PC-9 (cell line): ENCODE measurements at regions not wholly inside any gene's neighbourhood (a gene's known extent, or its start where the extent isn't known, plus 50 kb on each side); places are given as distances from the start of the nearest gene placed in this dataset.

ENCODE experiments used
- BruUV-seq: library from RNA; stranded (reverse); fragments of 400-500 nt; replicated peaks from 2 replicates; lab custom pipeline; 2021; lab: Mats Ljungman, UMichigan
- CTCF ChIA-PET: fragments of 300-600 bp; sonication (Branson Sonifier 250); formaldehyde crosslinking; loops from one replicate; lab custom pipeline; 2022; ENCODE audit warnings: antibody characterized with exemption; lab: Charles Lee
- POLR2A ChIA-PET: fragments of 300-600 bp; sonication (Branson Sonifier 250); formaldehyde crosslinking; loops from one replicate; lab custom pipeline; 2022; ENCODE audit warnings: antibody characterized with exemption; ENCODE audit not compliant: unreplicated experiment; lab: Charles Lee
- DNase-seq, 2 experiments: peaks; one replicate each; pipeline versions ENCODE4 v3.0.0 to v3.0.0-alpha.2; 2015 to 2022; ENCODE audit warnings: mixed read lengths in 1 of 2
- H2AFZ ChIP-seq: fragments of 200-600 bp; sonication (generic); 2 replicates; pipeline ENCODE4 v1.8.1; 2017; ENCODE audit warnings: antibody characterized with exemption
- H3F3A ChIP-seq: fragments of 200-600 bp; sonication (generic); 2 replicates; pipeline ENCODE4 v1.8.1; 2017; ENCODE audit warnings: antibody characterized with exemption, mild to moderate bottlenecking, low read depth; ENCODE audit not compliant: insufficient read depth
- H3K27ac ChIP-seq: fragments of 200-600 bp; sonication (generic); 2 replicates; pipeline ENCODE4 v1.6.1; 2016; ENCODE audit warnings: mixed run types
- H3K27me3 ChIP-seq: fragments of 200-600 bp; sonication (generic); 2 replicates; pipeline ENCODE4 v1.6.1; 2016; ENCODE audit warnings: low read depth, mixed run types; ENCODE audit not compliant: insufficient read depth
- H3K36me3 ChIP-seq: fragments of 200-600 bp; sonication (generic); 2 replicates; pipeline ENCODE4 v1.6.1; 2016; ENCODE audit warnings: low read depth, mixed run types
- H3K4me1 ChIP-seq: fragments of 200-600 bp; sonication (generic); replicated peaks from 2 replicates; pipeline ENCODE4 v1.6.1; 2016; ENCODE audit warnings: mixed run types; ENCODE audit not compliant: insufficient read depth
- H3K4me2 ChIP-seq: fragments of 200-600 bp; sonication (generic); 2 replicates; pipeline ENCODE4 v1.6.1; 2017; ENCODE audit warnings: mixed run types
- H3K4me3 ChIP-seq: fragments of 200-600 bp; sonication (generic); 2 replicates; pipeline ENCODE4 v1.6.1; 2016; ENCODE audit warnings: mixed run types
- H3K79me2 ChIP-seq: fragments of 200-600 bp; sonication (generic); 2 replicates; pipeline ENCODE4 v1.6.1; 2017; ENCODE audit warnings: low read depth, mixed run types
- H3K9me2 ChIP-seq: fragments of 200-600 bp; sonication (generic); 2 replicates; pipeline ENCODE4 v1.8.1; 2017; ENCODE audit warnings: mild to moderate bottlenecking; ENCODE audit not compliant: insufficient read depth
- H3K9me3 ChIP-seq: fragments of 200-600 bp; sonication (generic); 2 replicates; pipeline ENCODE4 v1.8.1; 2016; ENCODE audit warnings: low read depth; ENCODE audit not compliant: insufficient read depth
- H4K20me1 ChIP-seq: fragments of 200-600 bp; sonication (generic); 2 replicates; pipeline ENCODE4 v1.8.1; 2017; ENCODE audit not compliant: insufficient read depth
- CTCF ChIP-seq: fragments of 200-600 bp; sonication (generic); conservative IDR thresholded peaks from 2 replicates; pipeline ENCODE4 v1.6.1; 2017; ENCODE audit warnings: mixed run types, antibody characterized with exemption, mild to moderate bottlenecking, moderate library complexity
- EZH2 ChIP-seq: fragments of 200-600 bp; sonication (generic); IDR thresholded peaks from 2 replicates; pipeline ENCODE4 v1.8.0; 2017; ENCODE audit warnings: antibody characterized with exemption, low read depth
- intact Hi-C: fragments of 100-400 bp; cut with micrococcal nuclease; formaldehyde crosslinking; loops from one replicate; pipeline ENCODE4 v1.10.0; 2022; ENCODE audit not compliant: unreplicated experiment

- Histone ChIP-seq H3K9me2 (no peaks in the 10 kb centered on the region), H4K20me1 (no peaks in the 10 kb centered on the region), H3K79me2 (no peaks in the 10 kb centered on the region), H3K4me3 (no peak overlapping the region), H3K4me2 (no peak overlapping the region), H3K9me3 (no peaks in the 10 kb centered on the region), H3K27me3 (no peaks in the 10 kb centered on the region), H2AFZ (no peak overlapping the region), H3K4me1 (no peaks in the 10 kb centered on the region), H3K27ac (no peak overlapping the region), H3K36me3 (no peaks in the 10 kb centered on the region), H3F3A (no peaks in the 10 kb centered on the region)
- ChIA-PET POLR2A (no interaction called here), CTCF (no interaction called here)
- DNase-seq = no peak
- no TSS peak for BruUV-seq
- TF ChIP-seq EZH2 = no peak
- no peak for TF ChIP-seq CTCF
- intact Hi-C loops = no loop called here
Measured at GRCh38 chr14:97539884-97540283, 742.7 kb downstream of the VRK1 start.

GRCh38 chr14:97543221-97543620, 746.0 kb downstream of the VRK1 start:
- Histone ChIP-seq H3K27me3 (0 out of 2 replicates have a peak, but pooled peaks cover 2% of the 10 kb centered on the region), H3F3A (no peaks in the 10 kb centered on the region), H3K79me2 (no peaks in the 10 kb centered on the region), H3K36me3 (no peaks in the 10 kb centered on the region), H3K4me2 (no peak overlapping the region), H2AFZ (no peak overlapping the region), H3K4me3 (no peak overlapping the region), H3K9me2 (no peaks in the 10 kb centered on the region), H4K20me1 (no peaks in the 10 kb centered on the region), H3K4me1 (no peaks in the 10 kb centered on the region), H3K27ac (no peak overlapping the region), H3K9me3 (no peaks in the 10 kb centered on the region)
- intact Hi-C loops = no loop called here
- TF ChIP-seq EZH2 (no peak), CTCF (no peak)
- DNase-seq = no peak
- ChIA-PET CTCF (no interaction called here), POLR2A (no interaction called here)
- BruUV-seq = no TSS peak

GRCh38 chr14:97543816-97544215, 746.6 kb downstream of the VRK1 start:
- TF ChIP-seq CTCF (no peak), EZH2 (no peak)
- ChIA-PET CTCF (no interaction called here), POLR2A (no interaction called here)
- Histone ChIP-seq H3K9me2 (no peaks in the 10 kb centered on the region), H3F3A (no peaks in the 10 kb centered on the region), H3K27ac (no peak overlapping the region), H3K36me3 (no peaks in the 10 kb centered on the region), H3K4me2 (no peak overlapping the region), H3K9me3 (no peaks in the 10 kb centered on the region), H3K27me3 (0 out of 2 replicates have a peak, but pooled peaks cover 5% of the 10 kb centered on the region), H3K4me1 (no peaks in the 10 kb centered on the region), H2AFZ (no peak overlapping the region), H3K4me3 (no peak overlapping the region), H4K20me1 (no peaks in the 10 kb centered on the region), H3K79me2 (no peaks in the 10 kb centered on the region)
- DNase-seq = no peak
- intact Hi-C loops = no loop called here
- BruUV-seq = no TSS peak
